NT2/D1 (cell line): ENCODE measurements at regions not wholly inside any gene's neighbourhood (a gene's known extent, or its start where the extent isn't known, plus 50 kb on each side); places are given as distances from the start of the nearest gene placed in this dataset.

Experiments used
- DNase-seq: peaks from one replicate; pipeline ENCODE4 v3.0.0-alpha.2; 2011; ENCODE audit warnings: low read depth, low spot score
- H3K27me3 ChIP-seq: 2 replicates; pipeline ENCODE4 v1.6.0; 2011; ENCODE audit warnings: mild to moderate bottlenecking; ENCODE audit not compliant: insufficient read length, insufficient read depth
- H3K36me3 ChIP-seq: 2 replicates; pipeline ENCODE4 v1.6.1; 2011; ENCODE audit warnings: mild to moderate bottlenecking, low read length, mixed read lengths; ENCODE audit not compliant: insufficient read depth, insufficient read length
- H3K4me1 ChIP-seq: 2 replicates; pipeline ENCODE4 v1.5.1; 2011; ENCODE audit not compliant: insufficient read depth, insufficient read length
- H3K4me3 ChIP-seq: 2 replicates; pipeline ENCODE4 v1.5.1; 2011; ENCODE audit warnings: low read depth; ENCODE audit not compliant: insufficient read length
- H3K9ac ChIP-seq: 2 replicates; pipeline ENCODE4 v1.6.0; 2011; ENCODE audit warnings: low read depth; ENCODE audit not compliant: insufficient read length
- H3K9me3 ChIP-seq: 2 replicates; pipeline ENCODE4 v1.5.1; 2011; ENCODE audit warnings: mild to moderate bottlenecking, low read length; ENCODE audit not compliant: insufficient read depth
- SUZ12 ChIP-seq: IDR thresholded peaks from 2 replicates; pipeline ENCODE4 v1.6.1; 2011; ENCODE audit not compliant: insufficient read length, insufficient read depth; ENCODE audit errors: extremely low read depth
- YY1 ChIP-seq: IDR thresholded peaks from 2 replicates; pipeline ENCODE4 v1.6.1; 2011; ENCODE audit not compliant: insufficient read length, insufficient read depth
- ZNF274 ChIP-seq: IDR thresholded peaks from 2 replicates; pipeline ENCODE4 v1.6.1; 2011; ENCODE audit warnings: mild to moderate bottlenecking, low read depth, low read length

DNA sequence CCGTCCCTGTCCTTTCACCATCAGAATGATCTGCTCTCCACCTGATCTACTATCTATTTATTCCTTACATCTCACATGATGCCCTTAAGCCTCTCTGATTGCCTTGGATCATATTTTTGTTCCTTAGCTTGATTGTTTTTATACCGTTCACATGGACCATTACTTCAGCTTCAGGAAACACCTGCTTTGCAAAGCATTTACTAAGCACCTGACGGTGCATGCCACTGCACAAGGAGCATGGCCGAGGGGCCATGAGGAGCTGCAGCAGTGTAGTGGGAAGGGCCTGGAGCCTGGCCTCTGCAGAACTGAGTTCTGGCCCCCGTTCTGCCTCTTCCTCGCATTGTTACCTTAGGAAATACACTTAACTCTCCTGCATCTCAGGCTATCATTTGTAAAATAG lies 124.1 kb upstream of the NDUFV2 start:
- Histone ChIP-seq H3K9me3 (no peaks in the 10 kb centered on the region), H3K36me3 (no peaks in the 10 kb centered on the region), H3K4me3 (no peak overlapping the region), H3K4me1 (no peaks in the 10 kb centered on the region), H3K9ac (no peak overlapping the region), H3K27me3 (no peaks in the 10 kb centered on the region)
- DNase-seq, result no peak
- TF ChIP-seq SUZ12 (no peak), ZNF274 (no peak), YY1 (no peak)

DNA sequence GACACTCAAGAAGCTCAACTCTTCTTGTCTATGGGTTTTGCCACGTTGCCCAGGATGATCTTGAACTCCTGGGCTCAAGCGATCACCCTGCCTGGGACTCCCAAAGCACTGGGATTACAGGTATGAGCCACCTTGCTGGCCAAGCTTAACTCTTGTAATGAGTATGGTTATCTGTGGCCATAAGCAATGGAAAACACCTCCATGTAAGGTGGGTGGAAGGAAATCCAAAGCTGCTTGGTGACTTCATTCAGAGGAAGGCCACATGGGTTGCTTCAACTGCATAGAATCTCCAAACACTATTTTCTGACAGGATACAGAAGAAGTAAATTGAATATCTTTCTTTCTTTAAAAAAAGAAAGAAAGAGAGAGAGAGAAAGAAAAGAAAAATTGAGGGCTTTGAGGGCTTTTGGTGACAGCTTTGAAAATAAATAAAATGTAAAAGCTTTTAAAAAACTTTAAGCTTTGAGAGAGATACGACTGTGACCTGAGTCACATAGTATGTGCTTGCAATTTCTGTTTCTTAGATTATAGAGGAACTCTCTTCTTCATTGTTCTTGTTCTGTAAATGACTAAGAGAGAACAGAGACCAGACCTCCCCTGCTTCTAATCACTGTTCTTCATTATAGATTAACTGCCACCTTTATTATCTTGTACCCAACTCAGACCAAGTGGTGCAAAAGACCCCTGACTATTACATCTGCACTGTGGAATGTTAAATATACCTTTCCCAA lies 123.1 kb upstream of the NDUFV2 start:
- no peak for DNase-seq
- TF ChIP-seq SUZ12, result no peak
- TF ChIP-seq YY1, result no peak
- no peak for TF ChIP-seq ZNF274
- Histone ChIP-seq H3K4me1 (no peaks in the 10 kb centered on the region), H3K4me3 (no peak overlapping the region), H3K36me3 (no peaks in the 10 kb centered on the region), H3K9me3 (no peaks in the 10 kb centered on the region), H3K27me3 (no peaks in the 10 kb centered on the region), H3K9ac (no peak overlapping the region)

DNA sequence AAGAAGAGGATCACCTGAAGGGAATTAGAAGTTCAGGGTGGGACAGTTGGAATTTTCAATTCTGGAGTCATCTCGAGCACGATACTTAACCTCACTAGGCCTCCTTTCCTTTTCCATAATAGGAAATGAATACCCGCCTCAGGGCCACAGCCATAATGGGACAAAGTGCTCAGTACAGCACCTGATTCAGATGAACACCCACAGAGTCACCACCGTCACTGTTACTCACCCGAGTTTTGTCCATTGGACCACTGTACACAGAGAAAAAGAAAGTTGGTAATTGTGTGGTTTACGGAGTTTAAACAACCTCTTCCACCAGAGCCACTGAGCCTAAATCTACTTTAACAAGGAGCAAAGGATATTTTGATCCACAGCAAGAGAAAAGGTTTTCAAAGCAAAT lies 122.0 kb upstream of the NDUFV2 start:
- no peak for TF ChIP-seq ZNF274
- no peak for TF ChIP-seq YY1
- no peak for TF ChIP-seq SUZ12
- no peaks in the 10 kb centered on the region for H3K27me3 ChIP-seq
- H3K4me3 ChIP-seq, result no peak overlapping the region
- no peak for DNase-seq
- H3K9me3 ChIP-seq, result no peaks in the 10 kb centered on the region
- no peaks in the 10 kb centered on the region for H3K36me3 ChIP-seq
- H3K4me1 ChIP-seq, result no peaks in the 10 kb centered on the region
- H3K9ac ChIP-seq, result peak overlapping the region; percentile 6

DNA sequence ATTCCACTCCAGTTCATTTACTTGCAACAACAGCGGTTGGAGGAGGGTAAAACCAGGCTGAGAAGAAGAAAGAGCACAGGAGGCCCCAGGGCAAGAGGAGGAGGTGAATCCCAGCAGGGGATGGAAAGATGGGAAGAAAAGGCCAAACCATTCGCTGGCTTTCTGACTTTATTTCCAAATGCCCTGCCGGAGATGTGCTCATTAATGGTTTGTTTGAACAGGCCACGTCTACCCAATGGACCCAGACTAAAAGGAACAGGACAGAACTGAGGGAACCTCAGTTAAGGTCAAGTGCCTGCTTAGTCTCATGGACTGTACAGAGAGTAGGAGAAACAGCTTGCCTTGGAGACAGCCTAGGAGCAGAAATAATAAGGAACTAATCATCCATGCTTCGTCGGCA lies 121.6 kb upstream of the NDUFV2 start:
- H3K4me1 ChIP-seq, result no peaks in the 10 kb centered on the region
- DNase-seq, result peak; percentile 40

DNA sequence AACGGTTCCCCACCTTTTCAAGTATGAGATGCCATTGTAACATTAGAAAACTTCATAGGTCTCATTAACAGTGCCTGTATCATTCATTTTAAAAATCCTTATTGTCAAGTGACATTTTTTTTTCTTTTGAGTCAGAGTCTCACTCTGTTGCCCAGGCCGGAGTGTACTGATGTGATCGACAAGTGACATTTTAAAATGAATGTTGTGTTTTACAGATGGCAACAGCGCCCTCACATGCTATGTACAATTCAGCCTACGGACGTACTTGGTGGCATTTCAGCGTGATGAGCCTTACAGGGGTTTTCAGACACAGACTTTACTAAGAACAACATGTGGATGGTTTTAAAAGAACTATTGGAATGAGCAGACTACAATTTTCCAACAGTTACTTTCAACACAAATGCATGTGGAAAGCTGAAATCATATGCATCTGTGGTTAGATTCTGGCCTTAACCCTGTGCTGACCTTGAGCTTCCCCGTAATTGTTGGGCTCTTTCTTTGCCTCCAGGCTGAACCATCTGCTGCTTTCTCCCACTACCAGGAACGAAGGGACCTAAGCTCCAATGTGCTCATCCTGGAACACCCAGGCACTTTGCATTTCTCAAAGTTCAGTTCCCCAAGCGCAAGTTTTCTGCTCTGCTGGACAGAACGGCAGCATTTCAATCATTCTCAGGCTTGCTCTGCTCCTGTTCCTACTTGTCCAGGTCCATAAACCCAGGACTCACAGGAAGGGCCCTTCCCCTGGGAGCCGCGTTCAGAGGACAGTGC lies 119.9 kb upstream of the NDUFV2 start:
- H3K27me3 ChIP-seq, result no peaks in the 10 kb centered on the region
- DNase-seq, result peak; percentile 38
- H3K9me3 ChIP-seq, result no peaks in the 10 kb centered on the region
- H3K4me1 ChIP-seq, result no peaks in the 10 kb centered on the region
- TF ChIP-seq SUZ12, result no peak
- TF ChIP-seq YY1, result no peak
- TF ChIP-seq ZNF274, result no peak
- H3K9ac ChIP-seq, result peak overlapping the region; percentile 33
- no peak overlapping the region for H3K4me3 ChIP-seq
- H3K36me3 ChIP-seq, result no peaks in the 10 kb centered on the region

More for the DNA sequence above, 121.6 kb upstream of the NDUFV2 start:
- Histone ChIP-seq H3K9ac (peak overlapping the region; percentile 51), H3K27me3 (no peaks in the 10 kb centered on the region), H3K36me3 (no peaks in the 10 kb centered on the region), H3K4me3 (no peak overlapping the region), H3K9me3 (no peaks in the 10 kb centered on the region)
- TF ChIP-seq SUZ12, result no peak
- TF ChIP-seq YY1, result no peak
- no peak for TF ChIP-seq ZNF274

DNA sequence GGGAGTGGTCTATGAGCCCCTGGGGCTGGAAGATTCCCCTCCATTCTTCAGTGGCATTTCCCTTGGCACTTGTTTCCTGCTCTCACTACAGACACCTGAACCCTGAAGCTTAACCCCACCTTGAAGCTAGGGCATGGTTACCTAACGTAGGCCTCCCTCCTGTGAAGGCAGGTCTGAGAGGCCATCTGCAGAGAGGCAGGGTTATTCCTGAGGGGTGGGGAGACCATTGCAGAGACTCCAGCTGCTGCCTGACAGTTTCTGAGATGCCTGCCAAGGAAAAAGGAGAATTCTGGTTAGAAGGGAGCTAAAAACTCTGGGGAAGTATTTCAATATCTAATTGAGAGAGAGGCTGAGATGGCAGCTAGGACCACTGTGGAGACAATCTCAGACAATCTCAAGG lies 119.3 kb upstream of the NDUFV2 start:
- no peak overlapping the region for H3K4me3 ChIP-seq
- no peak overlapping the region for H3K9ac ChIP-seq
- H3K4me1 ChIP-seq, result no peaks in the 10 kb centered on the region
- no peak for TF ChIP-seq SUZ12
- TF ChIP-seq YY1, result no peak
- TF ChIP-seq ZNF274, result no peak
- H3K27me3 ChIP-seq, result no peaks in the 10 kb centered on the region
- no peak for DNase-seq
- H3K36me3 ChIP-seq, result no peaks in the 10 kb centered on the region
- H3K9me3 ChIP-seq, result no peaks in the 10 kb centered on the region

DNA sequence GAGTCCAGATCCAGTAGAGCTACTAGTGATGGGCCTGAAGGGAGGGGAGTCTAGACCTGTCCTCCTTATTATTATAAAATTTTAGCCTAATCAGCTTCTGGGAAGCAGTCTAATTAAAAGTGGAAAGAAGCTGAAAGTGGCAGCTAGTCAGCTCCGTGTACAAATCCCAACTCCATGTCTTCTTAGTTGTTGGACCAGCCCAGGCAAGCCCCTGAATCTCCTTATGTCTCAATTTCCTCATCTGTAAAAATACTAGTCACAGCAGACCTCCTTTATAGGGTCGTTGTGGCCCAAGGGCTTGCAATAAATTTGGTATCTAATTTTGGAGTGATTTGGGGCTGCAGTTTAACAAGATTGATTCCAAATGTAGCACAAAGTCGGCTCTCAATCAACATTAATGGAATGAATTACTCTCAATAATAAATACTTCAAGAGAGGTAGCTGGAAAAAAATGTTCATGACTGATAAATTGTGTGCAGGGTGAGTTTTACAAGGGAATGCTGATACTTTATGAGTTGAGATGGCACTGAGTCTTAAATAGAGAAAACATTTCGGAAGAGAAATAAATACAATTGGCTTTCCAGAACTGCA lies 118.3 kb upstream of the NDUFV2 start:
- no peaks in the 10 kb centered on the region for H3K27me3 ChIP-seq
- TF ChIP-seq ZNF274 (no peak), YY1 (no peak), SUZ12 (no peak)
- H3K9me3 ChIP-seq, result no peaks in the 10 kb centered on the region
- H3K9ac ChIP-seq, result no peak overlapping the region
- no peak overlapping the region for H3K4me3 ChIP-seq
- H3K36me3 ChIP-seq, result no peaks in the 10 kb centered on the region
- no peak for DNase-seq
- H3K4me1 ChIP-seq, result no peaks in the 10 kb centered on the region
